M059J (cell line): ENCODE measurements at regions not wholly inside any gene's neighbourhood (a gene's known extent, or its start where the extent isn't known, plus 50 kb on each side); places are given as distances from the start of the nearest gene placed in this dataset.

Experiments
- DNase-seq: peaks from one replicate; pipeline ENCODE4 v3.0.0-alpha.2; 2012; ENCODE audit warnings: low read depth

GRCh38 chr3:28088811-28089526 lies 152.4 kb upstream of the CMC1 start:
- no peak for DNase-seq

GRCh38 chr3:28089527-28089897 lies 151.9 kb upstream of the CMC1 start:
- DNase-seq = no peak

DNA sequence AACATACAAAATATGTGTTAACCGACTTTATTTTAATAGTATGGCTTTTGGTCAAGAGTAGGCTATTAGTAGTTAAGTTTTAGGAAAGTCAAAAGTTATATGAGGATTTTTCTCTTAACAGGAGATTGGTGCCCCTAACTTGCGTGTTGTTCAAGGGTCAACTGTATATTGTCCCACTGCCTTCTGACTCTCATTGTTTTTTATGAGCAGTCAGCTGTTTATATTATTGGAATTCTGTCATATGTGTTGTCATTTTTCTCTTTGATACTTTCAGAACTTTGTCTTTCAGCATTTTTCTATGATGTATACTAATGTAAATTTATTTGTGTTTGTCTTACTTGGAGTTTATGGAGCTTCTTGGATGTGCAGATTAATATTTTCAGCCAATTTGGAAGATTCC lies 142.1 kb upstream of the CMC1 start:
- DNase-seq = no peak

DNA sequence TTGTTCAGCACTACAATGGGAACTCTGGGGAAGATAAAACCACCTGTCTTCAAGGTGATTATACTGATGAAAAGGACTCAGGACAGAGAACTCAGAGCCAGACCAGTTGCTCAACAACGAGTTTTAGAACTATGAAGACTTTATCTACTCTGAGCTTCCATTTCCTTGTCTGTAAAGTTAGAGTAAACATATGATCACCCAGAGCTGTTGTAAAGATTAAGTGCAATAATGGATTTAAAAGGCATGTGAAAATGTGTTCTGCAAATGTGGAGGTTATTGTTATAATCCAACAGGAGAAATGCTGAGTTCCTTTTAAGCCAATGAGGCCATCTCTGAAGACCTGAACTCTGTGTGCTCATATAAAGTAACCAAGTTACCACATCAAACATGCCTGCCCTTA lies 139.7 kb upstream of the CMC1 start:
- DNase-seq = no peak

- DNase-seq = no peak
Observed at GRCh38 chr3:28103861-28104260, 137.6 kb upstream of the CMC1 start.

- DNase-seq = no peak
Observed at GRCh38 chr3:28104896-28105534, 136.4 kb upstream of the CMC1 start.

- DNase-seq = no peak
Observed at GRCh38 chr3:28109829-28110228, 131.6 kb upstream of the CMC1 start.

GRCh38 chr3:28110869-28111268 lies 130.6 kb upstream of the CMC1 start:
- DNase-seq = no peak

GRCh38 chr3:28114893-28115292 lies 126.5 kb upstream of the CMC1 start:
- DNase-seq = no peak

DNA sequence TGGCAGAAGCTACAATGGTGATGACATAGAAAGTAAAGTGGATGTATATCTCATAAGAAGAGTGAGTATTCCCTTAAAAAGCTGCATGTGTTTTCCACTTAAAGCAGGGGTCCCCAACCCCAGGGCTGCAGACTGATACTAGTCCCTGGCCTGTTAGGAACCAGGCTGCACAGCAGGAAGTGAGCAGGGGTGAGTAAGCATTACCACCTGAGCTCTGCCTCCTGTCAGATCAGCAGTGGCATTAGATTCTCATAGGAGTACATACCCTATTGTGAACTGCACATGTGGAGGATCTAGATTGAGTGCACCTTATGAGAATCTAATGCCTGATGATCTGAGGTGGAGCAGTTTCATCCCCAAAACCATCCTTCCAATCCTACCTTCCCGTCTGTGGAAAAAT lies 126.1 kb upstream of the CMC1 start:
- no peak for DNase-seq

DNA sequence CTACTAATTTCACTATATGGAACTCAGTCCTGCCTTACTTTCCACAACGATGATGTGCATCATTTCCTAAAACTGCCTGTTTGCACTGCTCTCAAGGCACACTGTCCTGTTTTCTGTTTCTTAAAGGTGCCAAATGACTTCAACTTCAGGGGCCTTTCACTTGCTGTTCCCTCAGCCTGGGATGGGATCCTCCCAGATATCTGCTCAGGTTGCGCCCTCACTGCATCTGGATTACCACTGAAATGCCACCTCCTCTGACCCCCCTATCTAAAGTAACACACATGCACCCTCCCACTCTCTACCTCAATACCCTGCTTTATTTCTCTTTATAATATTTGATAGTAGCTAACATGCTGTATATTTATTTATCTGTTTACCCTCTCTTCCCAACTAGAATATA lies 123.8 kb upstream of the CMC1 start:
- no peak for DNase-seq

GRCh38 chr3:28118087-28118486 lies 123.3 kb upstream of the CMC1 start:
- DNase-seq = no peak

DNA sequence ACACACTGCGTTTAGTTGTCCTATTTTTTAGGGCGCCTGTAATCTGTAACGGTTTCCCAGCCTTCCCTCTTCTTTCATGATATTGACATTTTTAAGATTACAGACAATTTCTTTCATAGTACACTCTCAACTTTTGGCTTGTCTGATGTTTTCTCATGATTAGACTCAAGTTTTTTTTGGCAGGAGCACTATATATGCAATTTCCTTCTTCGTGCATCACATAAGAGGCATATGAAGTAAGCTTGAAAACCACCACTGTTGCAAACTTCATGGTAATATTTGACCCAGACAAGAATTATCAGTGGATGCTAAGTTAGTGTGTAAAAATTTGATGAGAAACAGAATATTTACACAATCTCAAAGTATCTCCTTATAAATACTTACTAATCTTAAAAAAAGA lies 119.2 kb upstream of the CMC1 start:
- DNase-seq = no peak

DNA sequence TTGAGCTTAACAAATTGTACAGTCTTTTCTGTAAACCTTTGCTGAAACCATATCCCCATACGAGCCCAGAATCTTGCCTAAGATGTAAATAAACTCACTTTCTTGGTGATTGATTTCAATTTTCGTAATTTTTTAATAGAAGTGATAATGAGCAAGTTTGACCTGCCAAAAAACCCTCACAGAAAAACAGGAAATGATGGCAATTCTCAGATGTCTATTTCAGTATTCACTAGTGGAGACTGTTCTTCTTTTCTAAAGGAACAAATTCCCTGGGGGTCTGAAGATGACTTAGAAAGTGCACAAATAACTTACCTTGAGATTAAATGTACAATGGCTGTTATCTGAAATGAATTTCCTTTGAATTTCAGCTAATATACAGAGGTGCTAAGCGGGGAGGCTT lies 116.5 kb upstream of the CMC1 start:
- no peak for DNase-seq

- no peak for DNase-seq
Observed at GRCh38 chr3:28125342-28125741, 116.1 kb upstream of the CMC1 start.

DNA sequence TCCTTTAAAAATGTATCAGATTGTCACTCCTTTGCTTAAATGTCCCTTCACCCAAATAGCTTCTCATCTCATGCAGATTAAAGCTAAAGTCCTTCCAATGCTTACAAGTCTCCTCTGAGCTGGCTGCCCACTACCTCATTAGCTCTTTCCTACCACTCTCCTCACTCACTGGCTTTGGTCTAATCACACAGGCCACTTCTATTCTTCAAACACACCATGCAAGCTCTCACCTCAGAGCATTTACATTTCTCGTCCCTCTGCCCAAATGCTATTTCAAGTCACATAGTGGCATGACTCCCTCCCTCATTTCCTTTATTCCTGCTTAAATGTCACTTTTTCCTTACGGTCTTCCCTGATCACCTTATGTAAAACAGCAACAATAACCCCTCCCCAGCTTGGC lies 110.6 kb upstream of the CMC1 start:
- no peak for DNase-seq

GRCh38 chr3:28132941-28133340 lies 108.5 kb upstream of the CMC1 start:
- DNase-seq = no peak

- DNase-seq = no peak
Observed at GRCh38 chr3:28134198-28134597, 107.2 kb upstream of the CMC1 start.

- DNase-seq = no peak
Observed at GRCh38 chr3:28134792-28135375, 106.5 kb upstream of the CMC1 start.

GRCh38 chr3:28136607-28137216 lies 104.7 kb upstream of the CMC1 start:
- DNase-seq = no peak

GRCh38 chr3:28138043-28138610 lies 103.3 kb upstream of the CMC1 start:
- no peak for DNase-seq

DNA sequence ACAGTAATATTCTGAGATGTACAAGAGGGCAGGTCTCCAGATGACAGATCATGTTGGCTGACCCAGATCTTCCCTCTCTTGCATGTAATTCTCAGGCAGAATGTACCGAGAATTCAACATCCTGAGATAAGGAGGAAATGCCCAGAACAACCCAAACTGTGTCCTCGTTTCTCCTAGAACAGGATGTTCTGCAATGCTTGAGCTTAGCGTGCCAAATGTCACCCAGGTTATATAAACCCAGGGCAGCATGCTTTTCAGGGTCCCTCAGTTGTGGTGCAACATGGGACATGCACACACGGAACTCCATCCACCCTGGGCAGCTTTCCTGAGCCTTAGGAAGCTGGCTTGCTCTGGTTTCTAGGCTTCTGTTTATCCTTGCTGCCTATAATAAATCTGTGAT lies 102.1 kb upstream of the CMC1 start:
- DNase-seq = no peak
